Fibroblast of gingiva (primary cell): ENCODE measurements at regions not wholly inside any gene's neighbourhood (a gene's known extent, or its start where the extent isn't known, plus 50 kb on each side); places are given as distances from the start of the nearest gene placed in this dataset.

Experiments used
- DNase-seq: peaks from one replicate; pipeline ENCODE4 v3.0.0-alpha.2; 2011; ENCODE audit warnings: low read depth

DNA sequence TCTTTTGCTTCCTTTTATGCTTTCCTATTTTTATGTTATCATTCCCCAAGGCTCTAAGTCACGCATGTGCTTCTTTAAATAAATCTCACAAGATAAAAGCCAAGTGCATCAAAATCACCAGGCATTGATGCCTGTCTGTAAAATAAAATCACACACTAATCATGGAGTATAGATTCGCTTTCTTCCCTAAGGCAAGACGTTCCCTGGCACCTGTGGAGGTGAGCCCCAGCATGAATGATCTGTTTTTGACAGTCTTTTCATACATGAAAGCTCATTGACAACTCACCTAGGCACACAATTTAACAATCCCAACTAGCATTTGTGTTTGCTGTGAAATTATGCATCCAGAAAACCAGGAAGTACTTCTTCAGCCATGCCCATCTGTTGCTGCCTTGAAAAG lies 146.9 kb upstream of the DMAC1 start:
- DNase-seq = no peak

GRCh38 chr9:7944572-7944971 lies 145.0 kb upstream of the DMAC1 start:
- no peak for DNase-seq

DNA sequence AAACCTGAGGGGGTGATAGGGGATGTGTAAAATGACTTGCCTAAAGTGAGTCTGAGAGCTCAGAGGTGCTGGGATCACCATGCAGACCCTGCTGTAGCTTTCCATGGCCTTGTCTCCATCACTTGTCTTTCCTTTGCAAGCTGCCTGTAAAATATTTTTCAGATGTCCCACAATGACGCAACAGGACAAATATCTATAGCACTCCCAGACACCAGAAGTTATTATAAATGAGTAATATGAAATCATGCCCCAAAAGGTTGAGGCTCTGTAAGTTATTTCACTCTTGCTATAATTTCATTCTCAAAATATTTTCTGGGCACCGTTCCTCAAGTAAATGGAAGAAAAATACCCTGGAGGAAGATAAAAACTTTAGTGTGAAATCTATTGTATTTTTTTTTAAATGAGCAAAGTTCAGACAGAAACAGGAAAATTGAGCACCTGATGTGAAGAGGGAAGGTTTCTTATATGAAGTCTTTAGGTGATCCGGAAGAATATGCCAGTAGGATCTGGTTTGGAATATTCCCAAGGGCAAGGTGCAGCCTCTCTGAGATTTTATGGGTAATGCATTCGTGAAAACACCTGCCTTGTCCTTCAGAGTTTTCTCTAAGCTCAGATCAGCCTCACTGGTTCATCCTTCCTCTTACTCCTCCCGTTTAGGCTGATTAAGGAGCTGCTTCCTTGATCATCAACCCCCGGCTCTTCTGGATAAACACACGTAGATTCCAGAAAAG lies 138.3 kb upstream of the DMAC1 start:
- DNase-seq = no peak

- DNase-seq = no peak
These were observed 137.4 kb upstream of the DMAC1 start for GRCh38 chr9:7936996-7937395.

- no peak for DNase-seq
These were observed 136.6 kb upstream of the DMAC1 start for GRCh38 chr9:7936163-7936562.

DNA sequence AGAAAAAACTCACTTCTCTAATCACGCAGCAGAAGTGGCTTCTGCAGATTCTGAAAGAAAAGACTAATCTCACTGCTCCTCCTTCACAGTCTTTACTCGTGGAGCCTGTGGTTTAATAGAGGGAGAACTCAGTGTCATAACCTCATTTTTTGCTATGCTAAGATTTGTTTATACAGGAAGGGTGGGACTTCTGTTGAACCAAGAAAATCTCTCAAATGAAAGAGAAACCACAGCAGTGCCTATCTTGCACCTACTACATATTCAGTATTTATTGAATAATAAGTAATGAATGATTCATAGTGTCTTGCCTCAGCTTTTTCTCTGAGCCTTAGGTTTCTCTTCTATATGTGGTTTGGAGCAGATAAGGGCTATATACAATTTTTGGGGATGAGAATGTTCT lies 136.1 kb upstream of the DMAC1 start:
- DNase-seq = no peak

- no peak for DNase-seq
These were observed 133.2 kb upstream of the DMAC1 start for GRCh38 chr9:7932767-7933166.

- no peak for DNase-seq
These were observed 131.0 kb upstream of the DMAC1 start for GRCh38 chr9:7930613-7931012.

DNA sequence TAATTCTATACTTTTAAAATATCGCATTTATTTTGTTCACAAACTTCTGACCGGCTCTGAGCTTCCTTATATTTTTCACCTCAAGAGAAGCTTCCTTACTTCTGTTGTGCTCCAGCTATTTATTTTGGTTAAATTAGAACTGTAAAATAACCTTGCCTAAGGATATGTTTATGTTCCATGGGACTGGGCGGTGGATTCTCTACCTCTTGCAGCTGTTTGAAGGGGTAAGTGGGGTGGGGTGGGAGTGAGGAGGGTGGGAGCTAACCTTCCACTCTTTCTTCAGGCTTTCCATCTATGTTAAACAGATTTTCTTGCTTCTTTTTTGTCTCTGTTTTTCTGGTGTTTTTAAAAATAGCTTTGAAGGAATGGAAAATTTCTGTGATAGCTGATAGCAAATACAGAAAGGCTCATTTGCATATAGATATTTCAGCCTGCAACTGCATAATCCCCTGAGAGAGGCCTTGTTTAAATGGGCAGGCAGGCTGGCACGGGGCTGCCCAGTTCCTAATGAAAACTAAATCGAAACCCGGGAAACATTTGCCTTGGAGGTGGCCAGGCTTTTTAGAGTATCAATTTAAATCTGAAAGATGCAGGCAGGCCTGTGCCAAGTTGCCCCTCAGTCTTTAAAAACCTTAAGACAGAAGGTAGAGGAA lies 122.1 kb upstream of the DMAC1 start:
- no peak for DNase-seq

- DNase-seq = no peak
These were observed 112.5 kb upstream of the DMAC1 start for GRCh38 chr9:7912037-7912535.

DNA sequence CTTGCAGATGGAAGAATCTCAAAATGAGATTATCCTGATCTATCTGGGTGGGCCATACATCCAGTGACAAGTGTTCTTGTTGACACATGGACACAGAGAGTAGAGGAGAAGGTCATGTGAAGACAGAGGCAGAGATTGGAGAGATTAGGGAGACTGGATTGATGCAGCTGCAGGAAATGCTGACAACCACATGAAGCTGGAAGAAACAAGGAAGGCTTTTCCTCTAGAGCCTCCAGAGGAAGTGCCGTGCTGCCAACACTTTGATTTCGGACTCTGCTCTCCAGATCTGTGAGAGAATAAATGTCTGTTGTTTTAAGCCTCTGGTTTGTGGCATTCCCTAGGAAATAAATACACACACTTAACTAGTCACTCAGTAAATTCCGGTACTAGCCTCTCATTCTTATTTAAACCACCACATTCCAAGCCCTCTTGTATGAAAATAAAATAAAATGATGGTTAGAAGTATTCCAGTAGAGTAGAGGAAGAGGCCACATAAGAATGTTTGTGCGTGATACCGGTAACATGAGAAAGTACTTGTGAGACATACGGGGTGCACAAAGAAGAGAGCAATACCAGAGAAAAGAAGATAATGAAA lies 110.9 kb upstream of the DMAC1 start:
- DNase-seq = no peak

- DNase-seq = no peak
These were observed 110.0 kb upstream of the DMAC1 start for GRCh38 chr9:7909537-7909936.

DNA sequence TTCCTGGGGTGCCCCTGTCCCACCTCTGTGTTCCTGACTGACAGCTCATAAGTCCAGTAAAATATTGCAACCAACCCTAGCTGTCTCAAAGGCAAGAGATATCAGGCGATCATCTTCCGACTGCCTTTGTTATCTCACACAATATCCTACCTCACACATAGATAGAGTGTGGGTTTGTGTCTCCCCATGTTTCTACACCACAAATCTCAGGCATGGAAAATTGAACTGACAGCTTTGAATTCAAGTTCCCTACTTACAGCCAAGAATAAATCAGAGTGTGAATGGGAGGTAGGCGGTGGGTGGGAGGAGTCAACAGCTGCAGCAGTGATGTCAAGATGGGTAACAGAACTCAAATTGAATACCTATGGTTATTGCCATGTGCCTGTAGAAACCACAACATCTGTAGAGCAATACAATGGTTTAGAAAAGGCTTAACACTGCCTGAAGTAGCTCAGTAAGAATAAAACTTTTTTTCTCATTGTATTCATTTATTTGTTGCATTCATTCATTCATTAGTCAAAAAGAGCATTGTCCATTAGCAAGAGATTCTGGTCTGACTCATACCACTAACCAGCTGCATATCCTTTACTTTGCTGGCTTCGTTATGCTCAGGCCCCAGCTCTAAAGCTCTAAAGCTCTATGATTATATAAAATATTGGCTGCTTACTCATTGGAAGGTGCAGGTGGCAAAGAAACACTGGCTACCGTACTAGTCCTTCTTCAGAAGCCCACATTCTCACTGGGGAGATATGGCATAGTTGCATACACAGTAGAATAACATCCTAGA lies 108.2 kb upstream of the DMAC1 start:
- no peak for DNase-seq

- DNase-seq = no peak
These were observed 107.4 kb upstream of the DMAC1 start for GRCh38 chr9:7906783-7907550.

DNA sequence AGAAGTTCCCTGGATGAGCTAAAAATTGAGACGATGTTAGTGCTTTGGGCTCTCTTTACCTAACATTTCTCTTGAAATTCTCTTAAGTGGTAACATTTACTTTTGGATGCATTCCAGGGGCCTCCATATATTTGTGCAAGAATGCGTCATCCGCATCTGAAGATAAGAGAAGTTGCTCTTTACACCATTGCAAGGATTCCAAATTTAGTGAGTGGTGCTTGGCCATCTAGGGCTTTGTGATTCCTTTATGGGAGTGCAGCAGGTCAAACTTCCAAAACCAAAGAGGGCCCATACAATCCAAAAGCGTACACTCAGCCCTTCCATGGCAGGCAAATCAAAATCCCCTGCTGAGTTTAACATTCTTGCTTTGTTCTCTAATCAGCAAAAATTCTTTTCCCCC lies 102.0 kb upstream of the DMAC1 start:
- DNase-seq = no peak

DNA sequence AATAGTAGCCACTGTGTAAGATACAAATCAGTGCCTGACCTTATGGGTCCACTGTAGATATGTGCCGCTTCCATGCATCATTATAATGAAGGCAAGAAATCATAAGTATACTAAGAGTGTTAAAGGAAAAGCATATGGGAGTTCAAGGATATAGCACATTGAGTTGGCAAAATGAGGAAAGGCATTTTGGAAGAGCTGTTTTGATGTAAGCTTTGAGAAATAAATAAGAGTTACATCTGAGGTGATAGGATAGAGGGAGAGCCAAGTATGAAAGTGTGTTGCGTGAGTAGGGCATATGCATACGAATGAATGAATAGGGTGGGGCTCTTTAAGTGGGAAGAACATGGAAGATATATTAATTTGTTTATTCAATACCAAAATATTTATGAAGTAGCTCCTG lies 101.0 kb upstream of the DMAC1 start:
- no peak for DNase-seq

GRCh38 chr9:7899753-7900152 lies 100.2 kb upstream of the DMAC1 start:
- DNase-seq = no peak

DNA sequence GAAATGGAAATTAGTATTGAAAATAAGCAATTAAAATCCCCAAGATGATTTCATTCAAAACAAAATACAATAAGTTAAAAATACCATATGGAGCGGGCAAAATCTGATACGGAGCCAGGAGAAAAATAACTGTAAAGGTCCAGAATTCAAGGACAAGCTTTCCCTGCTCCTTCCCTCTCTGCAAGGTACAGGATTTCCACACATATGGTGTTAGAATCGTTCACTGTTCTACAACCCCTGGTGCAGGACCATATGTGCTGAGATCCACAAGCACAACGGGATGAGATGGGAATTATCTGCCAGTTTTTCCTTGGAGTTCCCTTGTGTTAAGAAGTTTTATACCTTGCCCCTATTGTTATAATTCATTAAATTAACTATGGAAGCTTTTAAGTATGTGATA lies 94.7 kb upstream of the DMAC1 start:
- no peak for DNase-seq

GRCh38 chr9:7892975-7893374 lies 93.4 kb upstream of the DMAC1 start:
- DNase-seq = no peak

- no peak for DNase-seq
These were observed 80.1 kb upstream of the DMAC1 start for GRCh38 chr9:7879551-7880245.
